ENCODE measurements at regions not wholly inside any gene's neighbourhood (a gene's known extent, or its start where the extent isn't known, plus 50 kb on each side); places are given as distances from the start of the nearest gene placed in this dataset.

- H2AFZ ChIP-seq (ENCODE audit: low read depth, low read length), result no peak overlapping the region
Observed at GRCh38 chr4:57378766-57379165, 268.6 kb upstream of the IGFBP7 start.

GRCh38 chr4:57374866-57375595, 264.8 kb upstream of the IGFBP7 start:
- no peaks in the 10 kb centered on the region for H4K20me1 ChIP-seq (ENCODE audit: insufficient read depth)
- no peak overlapping the region for H3K9ac ChIP-seq (ENCODE audit: low read length)
- no peak overlapping the region for H2AFZ ChIP-seq (ENCODE audit: low read depth, low read length)
- TF ChIP-seq RAD21 (conservative IDR thresholded peaks at IDR 0.05) (no peak), SMC3 (conservative IDR thresholded peaks at IDR 0.05; ENCODE audit: poor library complexity) (no peak), EP300 (conservative IDR thresholded peaks at IDR 0.05; ENCODE audit: poor library complexity, severe bottlenecking) (no peak), POLR2AphosphoS5 (IDR thresholded peaks at IDR 0.05) (no peak), TAF1 (IDR thresholded peaks at IDR 0.05; ENCODE audit: low read depth) (no peak), MXI1 (conservative IDR thresholded peaks at IDR 0.05; ENCODE audit: poor library complexity, severe bottlenecking) (no peak), EZH2 (IDR thresholded peaks at IDR 0.05; ENCODE audit: borderline replicate concordance, insufficient read depth, low read length, poor library complexity, severe bottlenecking) (no peak)
- TF ChIP-seq, protein P1, sequence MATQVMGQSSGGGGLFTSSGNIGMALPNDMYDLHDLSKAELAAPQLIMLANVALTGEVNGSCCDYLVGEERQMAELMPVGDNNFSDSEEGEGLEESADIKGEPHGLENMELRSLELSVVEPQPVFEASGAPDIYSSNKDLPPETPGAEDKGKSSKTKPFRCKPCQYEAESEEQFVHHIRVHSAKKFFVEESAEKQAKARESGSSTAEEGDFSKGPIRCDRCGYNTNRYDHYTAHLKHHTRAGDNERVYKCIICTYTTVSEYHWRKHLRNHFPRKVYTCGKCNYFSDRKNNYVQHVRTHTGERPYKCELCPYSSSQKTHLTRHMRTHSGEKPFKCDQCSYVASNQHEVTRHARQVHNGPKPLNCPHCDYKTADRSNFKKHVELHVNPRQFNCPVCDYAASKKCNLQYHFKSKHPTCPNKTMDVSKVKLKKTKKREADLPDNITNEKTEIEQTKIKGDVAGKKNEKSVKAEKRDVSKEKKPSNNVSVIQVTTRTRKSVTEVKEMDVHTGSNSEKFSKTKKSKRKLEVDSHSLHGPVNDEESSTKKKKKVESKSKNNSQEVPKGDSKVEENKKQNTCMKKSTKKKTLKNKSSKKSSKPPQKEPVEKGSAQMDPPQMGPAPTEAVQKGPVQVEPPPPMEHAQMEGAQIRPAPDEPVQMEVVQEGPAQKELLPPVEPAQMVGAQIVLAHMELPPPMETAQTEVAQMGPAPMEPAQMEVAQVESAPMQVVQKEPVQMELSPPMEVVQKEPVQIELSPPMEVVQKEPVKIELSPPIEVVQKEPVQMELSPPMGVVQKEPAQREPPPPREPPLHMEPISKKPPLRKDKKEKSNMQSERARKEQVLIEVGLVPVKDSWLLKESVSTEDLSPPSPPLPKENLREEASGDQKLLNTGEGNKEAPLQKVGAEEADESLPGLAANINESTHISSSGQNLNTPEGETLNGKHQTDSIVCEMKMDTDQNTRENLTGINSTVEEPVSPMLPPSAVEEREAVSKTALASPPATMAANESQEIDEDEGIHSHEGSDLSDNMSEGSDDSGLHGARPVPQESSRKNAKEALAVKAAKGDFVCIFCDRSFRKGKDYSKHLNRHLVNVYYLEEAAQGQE (IDR thresholded peaks at IDR 0.05; ENCODE audit: borderline replicate concordance), result no peak

More at GRCh38 chr4:57378766-57379165, 268.6 kb upstream of the IGFBP7 start:
- H4K20me1 ChIP-seq (ENCODE audit: insufficient read depth), result no peaks in the 10 kb centered on the region
- no peaks in the 10 kb centered on the region for H3F3A ChIP-seq (ENCODE audit: insufficient read depth, low read length, poor library complexity, severe bottlenecking)
- H3K36me3 ChIP-seq (ENCODE audit: insufficient read depth, low read length), result no peaks in the 10 kb centered on the region
- H3K27ac ChIP-seq (ENCODE audit: low read length), result no peak overlapping the region
- no peaks in the 10 kb centered on the region for H3K27me3 ChIP-seq (ENCODE audit: insufficient read depth, low read depth, low read length)
- H3K79me2 ChIP-seq (replicated peaks; ENCODE audit: insufficient read depth, low read length), result no peaks in the 10 kb centered on the region
- H3K9ac ChIP-seq (ENCODE audit: low read length), result no peak overlapping the region
- H3K4me3 ChIP-seq (ENCODE audit: low read length), result no peak overlapping the region
- H3K9me2 ChIP-seq (ENCODE audit: insufficient read depth, low read length), result no peaks in the 10 kb centered on the region
- H3K4me2 ChIP-seq (ENCODE audit: low read length), result no peak overlapping the region
- no peaks in the 10 kb centered on the region for H3K9me3 ChIP-seq (ENCODE audit: low read length)
- TF ChIP-seq CTCF (IDR thresholded peaks at IDR 0.05; ENCODE audit: poor library complexity, severe bottlenecking) (no peak), TAF1 (IDR thresholded peaks at IDR 0.05; ENCODE audit: low read depth) (no peak), POLR2AphosphoS5 (IDR thresholded peaks at IDR 0.05) (no peak), RAD21 (conservative IDR thresholded peaks at IDR 0.05) (no peak), EZH2 (IDR thresholded peaks at IDR 0.05; ENCODE audit: borderline replicate concordance, insufficient read depth, low read length, poor library complexity, severe bottlenecking) (no peak), SMC3 (conservative IDR thresholded peaks at IDR 0.05; ENCODE audit: poor library complexity) (no peak), MXI1 (conservative IDR thresholded peaks at IDR 0.05; ENCODE audit: poor library complexity, severe bottlenecking) (no peak), EP300 (conservative IDR thresholded peaks at IDR 0.05; ENCODE audit: poor library complexity, severe bottlenecking) (no peak)
- TF ChIP-seq, protein P1 (IDR thresholded peaks at IDR 0.05; ENCODE audit: borderline replicate concordance), result no peak

More at GRCh38 chr4:57374866-57375595, 264.8 kb upstream of the IGFBP7 start:
- Histone ChIP-seq H3K4me2 (ENCODE audit: low read length) (no peak overlapping the region), H3K79me2 (replicated peaks; ENCODE audit: insufficient read depth, low read length) (no peaks in the 10 kb centered on the region), H3K4me3 (ENCODE audit: low read length) (no peak overlapping the region), H3K9me2 (ENCODE audit: insufficient read depth, low read length) (no peaks in the 10 kb centered on the region), H3K9me3 (ENCODE audit: low read length) (no peaks in the 10 kb centered on the region), H3K27ac (ENCODE audit: low read length) (no peak overlapping the region), H3K27me3 (ENCODE audit: insufficient read depth, low read depth, low read length) (no peaks in the 10 kb centered on the region), H3K36me3 (ENCODE audit: insufficient read depth, low read length) (no peaks in the 10 kb centered on the region), H3F3A (ENCODE audit: insufficient read depth, low read length, poor library complexity, severe bottlenecking) (no peaks in the 10 kb centered on the region)
